ENCODE measurements at regions not wholly inside any gene's neighbourhood (a gene's known extent, or its start where the extent isn't known, plus 50 kb on each side); places are given as distances from the start of the nearest gene placed in this dataset.

GRCh38 chr4:125808022-125808421 lies 493.3 kb downstream of the FAT4 start:
- no peak for TF ChIP-seq ZNF274 (IDR thresholded peaks at IDR 0.05; ENCODE audit: low read depth, low read length)
- TF ChIP-seq YY1 (IDR thresholded peaks at IDR 0.05; ENCODE audit: insufficient read depth, insufficient read length): no peak
- TF ChIP-seq SUZ12 (IDR thresholded peaks at IDR 0.05; ENCODE audit: extremely low read depth, insufficient read depth, insufficient read length): no peak
